ENCODE measurements at regions not wholly inside any gene's neighbourhood (a gene's known extent, or its start where the extent isn't known, plus 50 kb on each side); places are given as distances from the start of the nearest gene placed in this dataset.

GRCh38 chr2:158732573-158733429, 62.3 kb upstream of the DAPL1 start:
- ChIA-PET POLR2A (no interaction called here), CTCF (interaction anchor here (0.9 to 3.8 kb wide), 9 partner anchors 8 to 708 kb away, joined by 3 to 21 read pairs (median 4); no protein-coding TSS in a partner anchor)
- dilution Hi-C loops (cut with MboI; ENCODE audit: extremely low pct_ligation_motif_present, low sequenced_read_pairs) (no loop called here), intact Hi-C loops (cut with micrococcal nuclease) (no loop called here)
- DNase-seq (ENCODE audit: low read depth, low spot score) (no peak), FAIRE-seq (no peak)
- H4K20me1 ChIP-seq (replicated peaks; ENCODE audit: control insufficient read depth, extremely low read depth, insufficient read depth, low read length), result no peaks in the 10 kb centered on the region
- H3K9me1 ChIP-seq (replicated peaks; ENCODE audit: control insufficient read depth, extremely low read depth, insufficient read depth, low read length), result no peaks in the 10 kb centered on the region
- no peaks in the 10 kb centered on the region for H3K36me3 ChIP-seq (ENCODE audit: control insufficient read depth in 2 of 2, extremely low read depth in 1 of 2, insufficient read depth in 2 of 2, low read length in 2 of 2)
- no peak overlapping the region for H2AFZ ChIP-seq (ENCODE audit: low read depth, low read length)
- H3K79me2 ChIP-seq (ENCODE audit: control insufficient read depth, insufficient read depth, low read length), result no peaks in the 10 kb centered on the region
- H3K9ac ChIP-seq (replicated peaks; ENCODE audit: extremely low read depth, insufficient read depth, low read length), result no peak overlapping the region
- H3K27me3 ChIP-seq (ENCODE audit: control insufficient read depth in 2 of 2, insufficient read depth in 2 of 2, low read length in 2 of 2), result peaks cover 0 to 14% of the 10 kb centered on the region in 2 experiments
- H3K4me1 ChIP-seq (ENCODE audit: control insufficient read depth, extremely low read depth, insufficient read depth, low read length), result no peaks in the 10 kb centered on the region
- no peak overlapping the region for H3K4me3 ChIP-seq (replicated peaks in 1 of 3; ENCODE audit: insufficient read depth in 1 of 3, low read depth in 1 of 3, low read length in 3 of 3)
- H3K4me2 ChIP-seq (ENCODE audit: insufficient read depth, low read length), result no peak overlapping the region
- BruUV-seq (replicated peaks), result no TSS peak
- no peak overlapping the region for H3K27ac ChIP-seq (ENCODE audit: insufficient read depth, low read depth, low read length)
- no peaks in the 10 kb centered on the region for H3K9me3 ChIP-seq (replicated peaks; ENCODE audit: control insufficient read depth, insufficient read depth, low read length)
- TF ChIP-seq POLR2AphosphoS5 (IDR thresholded peaks at IDR 0.05; ENCODE audit: insufficient read depth, low read depth, low read length), result no peak
- TF ChIP-seq, protein P1, sequence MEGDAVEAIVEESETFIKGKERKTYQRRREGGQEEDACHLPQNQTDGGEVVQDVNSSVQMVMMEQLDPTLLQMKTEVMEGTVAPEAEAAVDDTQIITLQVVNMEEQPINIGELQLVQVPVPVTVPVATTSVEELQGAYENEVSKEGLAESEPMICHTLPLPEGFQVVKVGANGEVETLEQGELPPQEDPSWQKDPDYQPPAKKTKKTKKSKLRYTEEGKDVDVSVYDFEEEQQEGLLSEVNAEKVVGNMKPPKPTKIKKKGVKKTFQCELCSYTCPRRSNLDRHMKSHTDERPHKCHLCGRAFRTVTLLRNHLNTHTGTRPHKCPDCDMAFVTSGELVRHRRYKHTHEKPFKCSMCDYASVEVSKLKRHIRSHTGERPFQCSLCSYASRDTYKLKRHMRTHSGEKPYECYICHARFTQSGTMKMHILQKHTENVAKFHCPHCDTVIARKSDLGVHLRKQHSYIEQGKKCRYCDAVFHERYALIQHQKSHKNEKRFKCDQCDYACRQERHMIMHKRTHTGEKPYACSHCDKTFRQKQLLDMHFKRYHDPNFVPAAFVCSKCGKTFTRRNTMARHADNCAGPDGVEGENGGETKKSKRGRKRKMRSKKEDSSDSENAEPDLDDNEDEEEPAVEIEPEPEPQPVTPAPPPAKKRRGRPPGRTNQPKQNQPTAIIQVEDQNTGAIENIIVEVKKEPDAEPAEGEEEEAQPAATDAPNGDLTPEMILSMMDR (IDR thresholded peaks at IDR 0.05; ENCODE audit: extremely low read depth in 1 of 2, insufficient read depth in 1 of 2, low read depth in 1 of 2, low read length in 2 of 2), result no peak
- TF ChIP-seq MYC (IDR thresholded peaks at IDR 0.05; ENCODE audit: low read depth, low read length), result no peak
- TF ChIP-seq GATA2 (IDR thresholded peaks at IDR 0.05; ENCODE audit: insufficient read depth, insufficient read length, low read depth, low read length), result no peak
- TF ChIP-seq POLR2A (IDR thresholded peaks at IDR 0.05; ENCODE audit: low read depth, low read length), result no peak
- TF ChIP-seq JUN (IDR thresholded peaks at IDR 0.05; ENCODE audit: borderline replicate concordance, insufficient read depth, insufficient read length, low read depth), result no peak
- TF ChIP-seq, protein P2, sequence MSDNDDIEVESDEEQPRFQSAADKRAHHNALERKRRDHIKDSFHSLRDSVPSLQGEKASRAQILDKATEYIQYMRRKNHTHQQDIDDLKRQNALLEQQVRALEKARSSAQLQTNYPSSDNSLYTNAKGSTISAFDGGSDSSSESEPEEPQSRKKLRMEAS (IDR thresholded peaks at IDR 0.05; ENCODE audit: insufficient read depth, insufficient read length), result no peak
- no peak for TF ChIP-seq EZH2 (IDR thresholded peaks at IDR 0.05; ENCODE audit: borderline replicate concordance, low read depth, low read length, severe bottlenecking)
- no peak for TF ChIP-seq FOS (IDR thresholded peaks at IDR 0.05; ENCODE audit: borderline replicate concordance, insufficient read depth, low read length)

All from endothelial cell of umbilical vein (primary cell).